ENCODE measurements at regions not wholly inside any gene's neighbourhood (a gene's known extent, or its start where the extent isn't known, plus 50 kb on each side); places are given as distances from the start of the nearest gene placed in this dataset.

- DNase-seq, result no peak
- no peaks in the 10 kb centered on the region for H3K9me3 Mint-ChIP-seq
- H3K27me3 Mint-ChIP-seq (ENCODE audit: insufficient read depth), result no peaks in the 10 kb centered on the region
- Histone ChIP-seq H3K9ac (ENCODE audit: extremely low read depth, low read length, poor library complexity, severe bottlenecking) (no peak overlapping the region), H3K4me1 (ENCODE audit: control insufficient read depth, insufficient read depth, low read length) (peaks cover 14% of the 10 kb centered on the region), H3K9me3 (ENCODE audit: control insufficient read depth, low read length) (no peaks in the 10 kb centered on the region), H3K4me3 (ENCODE audit: low read length) (no peak overlapping the region), H3K27me3 (ENCODE audit: control insufficient read depth, insufficient read depth, low read length, poor library complexity, severe bottlenecking) (no peaks in the 10 kb centered on the region), H3K27ac (ENCODE audit: low read depth, low read length) (no peak overlapping the region), H3K36me3 (ENCODE audit: control insufficient read depth, insufficient read depth, low read length) (no peaks in the 10 kb centered on the region)
- H3K27ac Mint-ChIP-seq, result no peak overlapping the region
- no peak for TF ChIP-seq CTCF (conservative IDR thresholded peaks at IDR 0.05)
- peaks cover 38% of the 10 kb centered on the region for H3K4me1 Mint-ChIP-seq
- no peak overlapping the region for H3K4me3 Mint-ChIP-seq
- WGBS, 2 experiments (ENCODE audit: insufficient coverage in 1 of 2, insufficient read length in 1 of 2), result 92 to 93% methylated on average over 6 of the region's 6 CpGs
- H3K36me3 Mint-ChIP-seq (ENCODE audit: low read depth), result no peaks in the 10 kb centered on the region
Measured at GRCh38 chr10:21311426-21311825, 214.1 kb downstream of the SKIDA1 start.

GRCh38 chr10:21309427-21309826 is 216.1 kb downstream of the SKIDA1 start:
- Mint-ChIP-seq H3K27ac (peak overlapping the region; percentile 74), H3K4me3 (no peak overlapping the region), H3K4me1 (peaks cover 23% of the 10 kb centered on the region), H3K36me3 (ENCODE audit: low read depth) (no peaks in the 10 kb centered on the region), H3K27me3 (ENCODE audit: insufficient read depth) (no peaks in the 10 kb centered on the region), H3K9me3 (no peaks in the 10 kb centered on the region)
- H3K4me1 ChIP-seq (ENCODE audit: control insufficient read depth, insufficient read depth, low read length), result peaks cover 2% of the 10 kb centered on the region
- no peaks in the 10 kb centered on the region for H3K36me3 ChIP-seq (ENCODE audit: control insufficient read depth, insufficient read depth, low read length)
- H3K9me3 ChIP-seq (ENCODE audit: control insufficient read depth, low read length), result no peaks in the 10 kb centered on the region
- TF ChIP-seq CTCF (conservative IDR thresholded peaks at IDR 0.05), result peak; percentile 44
- no peaks in the 10 kb centered on the region for H3K27me3 ChIP-seq (ENCODE audit: control insufficient read depth, insufficient read depth, low read length, poor library complexity, severe bottlenecking)
- no peak overlapping the region for H3K4me3 ChIP-seq (ENCODE audit: low read length)
- DNase-seq, result no peak
- no peak overlapping the region for H3K27ac ChIP-seq (ENCODE audit: low read depth, low read length)
- WGBS, 2 experiments (ENCODE audit: insufficient coverage in 1 of 2, insufficient read length in 1 of 2), result 65 to 78% methylated on average over 1 to 3 of the region's 3 CpGs
- no peak overlapping the region for H3K9ac ChIP-seq (ENCODE audit: extremely low read depth, low read length, poor library complexity, severe bottlenecking)

GRCh38 chr10:21308946-21309345 is 216.5 kb downstream of the SKIDA1 start:
- Mint-ChIP-seq H3K4me3 (no peak overlapping the region), H3K27me3 (ENCODE audit: insufficient read depth) (no peaks in the 10 kb centered on the region), H3K36me3 (ENCODE audit: low read depth) (no peaks in the 10 kb centered on the region), H3K27ac (peak overlapping the region; percentile 74), H3K9me3 (no peaks in the 10 kb centered on the region), H3K4me1 (peaks cover 18% of the 10 kb centered on the region)
- H3K9me3 ChIP-seq (ENCODE audit: control insufficient read depth, low read length), result no peaks in the 10 kb centered on the region
- no peak overlapping the region for H3K27ac ChIP-seq (ENCODE audit: low read depth, low read length)
- no peaks in the 10 kb centered on the region for H3K4me1 ChIP-seq (ENCODE audit: control insufficient read depth, insufficient read depth, low read length)
- no peak for TF ChIP-seq CTCF (conservative IDR thresholded peaks at IDR 0.05)
- no peak overlapping the region for H3K9ac ChIP-seq (ENCODE audit: extremely low read depth, low read length, poor library complexity, severe bottlenecking)
- no peaks in the 10 kb centered on the region for H3K36me3 ChIP-seq (ENCODE audit: control insufficient read depth, insufficient read depth, low read length)
- no peak overlapping the region for H3K4me3 ChIP-seq (ENCODE audit: low read length)
- DNase-seq, result no peak
- 84 to 97% methylated on average over 4 of the region's 4 CpGs for WGBS, 2 experiments (ENCODE audit: insufficient coverage in 1 of 2, insufficient read length in 1 of 2)
- H3K27me3 ChIP-seq (ENCODE audit: control insufficient read depth, insufficient read depth, low read length, poor library complexity, severe bottlenecking), result no peaks in the 10 kb centered on the region

Data from endodermal cell (in vitro differentiated cells).